ENCODE measurements at regions not wholly inside any gene's neighbourhood (a gene's known extent, or its start where the extent isn't known, plus 50 kb on each side); places are given as distances from the start of the nearest gene placed in this dataset.

DNA sequence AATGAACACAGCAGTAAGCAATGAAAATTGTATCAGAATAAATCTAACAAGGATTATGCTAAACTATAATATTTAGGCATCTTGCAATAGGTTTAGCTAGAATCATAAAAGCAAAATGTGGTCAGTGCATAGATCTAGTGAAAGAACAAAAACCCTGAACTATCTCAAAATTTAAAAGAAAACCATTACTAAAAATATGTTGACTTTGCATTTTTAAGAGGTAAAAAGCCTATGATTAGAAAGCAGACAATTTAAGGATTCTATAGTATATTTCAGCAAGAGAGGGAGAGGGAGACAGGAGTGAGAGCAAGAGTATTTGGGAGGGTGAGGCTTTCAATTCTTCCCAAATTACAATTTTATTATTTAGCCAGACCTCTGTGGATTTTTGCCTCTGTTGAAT is 219.4 kb downstream of the TTLL7 start:
- Histone ChIP-seq H3K9me3 (ENCODE audit: low read depth, low read length) (no peaks in the 10 kb centered on the region), H3K9ac (ENCODE audit: insufficient read length) (no peak overlapping the region)

DNA sequence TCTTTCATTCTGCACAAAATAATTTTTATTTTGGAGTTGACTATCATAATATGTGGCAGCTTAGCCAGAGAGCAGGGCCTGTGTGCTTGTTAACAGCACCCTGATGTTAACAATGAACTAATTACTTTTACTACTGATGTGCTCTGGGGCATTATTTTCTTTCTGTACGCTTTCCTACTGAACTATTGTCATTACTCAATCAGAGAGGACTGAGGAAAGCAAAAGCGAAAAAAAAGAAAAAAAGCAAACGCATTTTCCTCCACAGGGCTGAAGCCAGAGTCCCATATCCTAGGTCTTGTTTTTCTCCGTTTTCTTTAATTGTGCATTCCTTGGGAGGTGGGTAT is 221.2 kb downstream of the TTLL7 start:
- Histone ChIP-seq H3K9ac (ENCODE audit: insufficient read length) (no peak overlapping the region), H3K27ac (no peak overlapping the region), H3K4me3 (no peak overlapping the region), H3K9me3 (ENCODE audit: low read depth, low read length) (no peaks in the 10 kb centered on the region), H3K36me3 (ENCODE audit: insufficient read depth, low read length) (no peaks in the 10 kb centered on the region)
- TF ChIP-seq POLR2AphosphoS5 (IDR thresholded peaks at IDR 0.05; ENCODE audit: borderline replicate concordance, low read depth, low read length), result no peak
- TF ChIP-seq FOXP2 (optimal IDR thresholded peaks at IDR 0.05; ENCODE audit: control extremely low read depth, extremely low read length, insufficient read depth), result no peak
- no peak for DNase-seq (ENCODE audit: low read depth, low spot score)

More for the DNA sequence above, 219.4 kb downstream of the TTLL7 start:
- H3K27ac ChIP-seq, result no peak overlapping the region
- no peak for TF ChIP-seq FOXP2 (optimal IDR thresholded peaks at IDR 0.05; ENCODE audit: control extremely low read depth, extremely low read length, insufficient read depth)
- TF ChIP-seq EZH2 (IDR thresholded peaks at IDR 0.05), result no peak
- no peak for TF ChIP-seq POLR2AphosphoS5 (IDR thresholded peaks at IDR 0.05; ENCODE audit: borderline replicate concordance, low read depth, low read length)
- DNase-seq (ENCODE audit: low read depth, low spot score), result no peak
- H3K36me3 ChIP-seq (ENCODE audit: insufficient read depth, low read length), result no peaks in the 10 kb centered on the region
- H3K4me3 ChIP-seq, result no peak overlapping the region

DNA sequence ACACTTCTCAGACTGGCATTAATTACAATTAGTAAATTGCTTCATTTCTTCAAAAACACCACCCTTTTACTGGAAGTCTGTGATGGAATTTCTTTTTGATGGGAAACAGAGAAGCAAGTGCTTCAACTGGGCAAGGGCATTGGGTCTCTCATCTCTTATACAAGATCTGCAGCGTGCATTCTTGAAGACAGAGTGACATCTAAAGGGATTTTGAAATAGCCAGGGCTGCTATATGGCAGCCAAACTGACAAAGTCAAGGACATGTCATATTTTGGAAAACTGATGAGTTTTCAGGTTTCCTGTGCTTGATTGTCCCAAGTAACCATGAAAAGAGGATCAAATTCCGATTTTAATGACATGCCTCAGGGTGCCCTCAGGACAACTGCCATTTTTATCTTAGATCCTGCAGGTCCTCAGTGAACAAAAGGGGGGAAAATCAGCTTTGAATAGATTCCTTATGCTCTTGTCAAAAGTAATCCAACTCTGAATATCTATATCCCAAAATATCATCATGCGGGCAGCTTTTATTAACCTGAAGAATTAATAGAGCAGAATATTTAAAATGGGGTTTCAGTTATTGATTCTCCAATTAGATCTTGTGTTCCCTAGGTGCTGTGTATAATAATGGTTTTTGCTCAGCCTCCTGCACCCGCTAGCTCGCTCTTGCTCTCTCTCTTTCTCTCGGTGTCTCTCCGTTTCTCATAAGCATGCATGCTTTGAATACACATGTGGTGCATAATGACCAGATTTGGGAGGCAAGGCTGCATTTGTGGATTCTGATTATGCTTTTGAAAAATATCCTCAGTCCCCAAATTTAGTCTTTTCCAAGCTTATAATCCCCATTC is 221.8 kb downstream of the TTLL7 start:
- Histone ChIP-seq H3K36me3 (ENCODE audit: insufficient read depth, low read length) (no peaks in the 10 kb centered on the region), H3K27ac (no peak overlapping the region), H3K9ac (ENCODE audit: insufficient read length) (no peak overlapping the region), H3K4me3 (no peak overlapping the region), H3K9me3 (ENCODE audit: low read depth, low read length) (no peaks in the 10 kb centered on the region)
- no peak for DNase-seq (ENCODE audit: low read depth, low spot score)
- TF ChIP-seq FOXP2 (optimal IDR thresholded peaks at IDR 0.05; ENCODE audit: control extremely low read depth, extremely low read length, insufficient read depth), result no peak
- TF ChIP-seq POLR2AphosphoS5 (IDR thresholded peaks at IDR 0.05; ENCODE audit: borderline replicate concordance, low read depth, low read length), result no peak
- no peak for TF ChIP-seq EZH2 (IDR thresholded peaks at IDR 0.05)

DNA sequence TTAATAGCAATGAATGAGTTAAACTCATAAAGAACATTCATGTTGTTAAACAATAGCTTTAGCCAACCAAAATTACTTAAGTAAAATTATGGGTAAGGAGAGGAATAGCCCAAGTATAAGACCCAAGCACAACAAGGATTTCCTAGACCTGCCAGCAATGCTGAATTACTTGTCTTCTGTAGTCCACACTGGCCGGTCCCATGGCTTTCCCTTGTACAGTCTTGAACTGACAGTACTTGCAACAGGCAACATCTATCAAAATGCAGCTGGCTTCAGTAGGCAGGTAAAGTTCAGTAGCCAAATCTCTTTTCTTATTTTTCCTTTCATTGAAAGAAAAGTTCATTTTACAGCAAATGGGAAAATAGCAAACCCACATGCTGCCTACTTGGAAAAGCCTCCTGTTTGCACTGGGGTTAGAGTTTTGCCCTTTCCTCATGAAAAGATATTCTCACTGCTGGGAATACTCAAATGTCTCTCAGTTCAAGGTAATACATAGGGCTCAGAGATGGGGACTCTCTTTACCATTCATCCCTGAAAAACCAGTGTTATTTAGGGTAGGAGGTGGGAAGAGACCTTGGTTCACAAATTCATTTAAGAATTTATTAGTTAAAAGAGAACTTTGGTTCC is 222.8 kb downstream of the TTLL7 start:
- H3K9ac ChIP-seq (ENCODE audit: insufficient read length), result no peak overlapping the region
- TF ChIP-seq FOXP2 (optimal IDR thresholded peaks at IDR 0.05; ENCODE audit: control extremely low read depth, extremely low read length, insufficient read depth) (no peak), EZH2 (IDR thresholded peaks at IDR 0.05) (no peak), POLR2AphosphoS5 (IDR thresholded peaks at IDR 0.05; ENCODE audit: borderline replicate concordance, low read depth, low read length) (no peak)
- no peak overlapping the region for H3K27ac ChIP-seq
- no peaks in the 10 kb centered on the region for H3K36me3 ChIP-seq (ENCODE audit: insufficient read depth, low read length)
- H3K4me3 ChIP-seq, result no peak overlapping the region
- no peaks in the 10 kb centered on the region for H3K9me3 ChIP-seq (ENCODE audit: low read depth, low read length)
- DNase-seq (ENCODE audit: low read depth, low spot score), result no peak

DNA sequence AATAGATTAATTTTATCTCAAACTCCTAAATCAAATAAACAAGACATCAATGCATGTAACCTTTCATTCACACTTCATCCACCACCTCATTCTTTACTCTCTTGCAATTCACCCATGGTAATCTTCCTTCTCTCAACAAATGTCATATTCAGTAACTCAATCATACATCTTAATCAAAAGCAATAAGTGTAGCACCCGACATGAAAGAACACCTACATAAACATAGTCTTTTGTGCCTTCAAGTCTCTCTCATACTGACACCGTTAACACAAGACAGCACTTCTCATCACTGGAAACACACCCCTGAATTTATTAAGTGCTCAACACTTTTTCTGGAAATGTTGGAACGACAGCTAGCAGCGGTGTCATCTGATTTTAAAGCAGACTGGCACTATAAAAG is 225.9 kb downstream of the TTLL7 start:
- H3K9ac ChIP-seq (ENCODE audit: insufficient read length), result no peak overlapping the region
- H3K9me3 ChIP-seq (ENCODE audit: low read depth, low read length), result no peaks in the 10 kb centered on the region
- no peak for DNase-seq (ENCODE audit: low read depth, low spot score)
- no peak overlapping the region for H3K4me3 ChIP-seq
- TF ChIP-seq EZH2 (IDR thresholded peaks at IDR 0.05) (no peak), FOXP2 (optimal IDR thresholded peaks at IDR 0.05; ENCODE audit: control extremely low read depth, extremely low read length, insufficient read depth) (no peak), POLR2AphosphoS5 (IDR thresholded peaks at IDR 0.05; ENCODE audit: borderline replicate concordance, low read depth, low read length) (no peak)
- no peaks in the 10 kb centered on the region for H3K36me3 ChIP-seq (ENCODE audit: insufficient read depth, low read length)
- H3K27ac ChIP-seq, result no peak overlapping the region

DNA sequence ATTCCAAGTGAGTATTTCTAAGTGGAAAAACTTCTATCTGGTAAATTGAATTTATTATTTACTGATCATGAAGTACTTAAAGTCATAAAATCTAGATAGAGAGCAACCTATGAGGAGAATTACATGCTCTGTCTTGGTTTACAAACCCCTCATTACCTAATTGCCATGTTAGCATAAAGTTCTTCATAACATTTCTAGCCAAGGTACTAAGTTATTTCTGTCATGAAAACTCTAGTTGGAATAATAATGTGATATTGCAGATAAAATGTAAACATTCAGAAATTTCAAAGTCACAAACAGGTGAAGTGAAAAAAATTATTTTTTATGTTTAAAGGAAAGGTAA is 228.6 kb downstream of the TTLL7 start:
- Histone ChIP-seq H3K9me3 (ENCODE audit: low read depth, low read length) (no peaks in the 10 kb centered on the region), H3K4me3 (no peak overlapping the region), H3K36me3 (ENCODE audit: insufficient read depth, low read length) (no peaks in the 10 kb centered on the region), H3K9ac (ENCODE audit: insufficient read length) (no peak overlapping the region), H3K27ac (no peak overlapping the region)
- DNase-seq (ENCODE audit: low read depth, low spot score), result no peak
- TF ChIP-seq FOXP2 (optimal IDR thresholded peaks at IDR 0.05; ENCODE audit: control extremely low read depth, extremely low read length, insufficient read depth) (no peak), POLR2AphosphoS5 (IDR thresholded peaks at IDR 0.05; ENCODE audit: borderline replicate concordance, low read depth, low read length) (no peak), EZH2 (IDR thresholded peaks at IDR 0.05) (no peak)

DNA sequence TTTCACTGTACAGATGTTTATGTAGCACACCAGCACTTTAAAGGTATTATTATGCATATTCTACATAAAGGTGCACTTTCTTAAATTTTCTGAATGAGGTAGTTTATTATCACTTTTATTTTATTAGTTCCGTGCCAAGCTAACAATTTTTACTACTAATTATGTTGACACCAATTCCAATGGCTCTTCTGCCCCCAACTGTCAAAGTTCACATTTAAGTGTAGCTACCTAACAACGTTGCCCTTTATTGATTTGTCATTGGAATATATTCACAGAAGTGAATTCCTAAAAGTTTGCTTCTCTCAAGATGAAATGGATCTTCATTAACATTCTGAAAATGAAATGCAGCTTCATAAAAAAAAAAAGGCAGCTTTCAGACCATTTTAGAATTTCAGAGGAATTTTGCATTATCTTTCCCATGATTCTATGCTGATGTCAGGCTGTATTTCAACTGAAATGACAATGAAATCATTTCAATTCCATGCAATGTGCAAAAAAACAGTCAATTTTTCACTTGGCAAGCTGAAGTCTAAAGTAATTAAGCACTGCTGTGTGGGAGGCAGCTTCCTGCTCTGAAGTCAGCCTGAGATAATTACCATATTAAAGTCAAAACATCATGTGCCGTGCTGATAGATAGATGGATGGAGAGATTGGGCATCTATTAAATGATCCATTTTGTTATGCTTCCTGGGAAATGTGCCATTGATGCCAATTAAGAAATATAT is 229.2 kb downstream of the TTLL7 start:
- peak; percentile 50; the same call in 1 of the 2 replicates for TF ChIP-seq POLR2AphosphoS5 (IDR thresholded peaks at IDR 0.05; ENCODE audit: borderline replicate concordance, low read depth, low read length)
- TF ChIP-seq EZH2 (IDR thresholded peaks at IDR 0.05), result no peak
- Histone ChIP-seq H3K4me3 (peak overlapping the region; percentile 23; the same call in 1 of the 2 replicates), H3K9me3 (ENCODE audit: low read depth, low read length) (no peaks in the 10 kb centered on the region), H3K27ac (no peak overlapping the region), H3K9ac (ENCODE audit: insufficient read length) (no peak overlapping the region), H3K36me3 (ENCODE audit: insufficient read depth, low read length) (no peaks in the 10 kb centered on the region)
- peak; percentile 35 for DNase-seq (ENCODE audit: low read depth, low spot score)

DNA sequence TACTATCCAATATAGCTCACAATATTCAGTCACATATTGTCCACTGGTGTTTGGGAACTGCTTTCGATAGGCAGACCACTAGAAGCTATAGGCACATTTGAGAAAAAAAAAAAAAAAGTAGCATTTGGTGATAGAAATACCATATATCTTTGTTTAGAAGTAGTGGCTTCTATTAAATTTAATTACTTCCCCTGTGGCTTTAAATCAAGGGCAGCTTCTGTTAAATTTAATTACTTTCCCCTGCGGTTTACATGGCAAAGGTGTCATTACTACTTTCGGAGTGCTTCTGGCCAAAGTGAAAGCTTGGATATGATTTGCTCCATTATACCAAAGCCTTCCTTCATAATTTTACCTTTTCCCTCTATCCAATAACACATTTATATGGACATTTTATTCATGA is 229.9 kb downstream of the TTLL7 start:
- Histone ChIP-seq H3K36me3 (ENCODE audit: insufficient read depth, low read length) (no peaks in the 10 kb centered on the region), H3K4me3 (peak overlapping the region; percentile 1; the same call in 1 of the 2 replicates), H3K9me3 (ENCODE audit: low read depth, low read length) (no peaks in the 10 kb centered on the region), H3K9ac (ENCODE audit: insufficient read length) (no peak overlapping the region), H3K27ac (no peak overlapping the region)
- TF ChIP-seq EZH2 (IDR thresholded peaks at IDR 0.05) (no peak), FOXP2 (optimal IDR thresholded peaks at IDR 0.05; ENCODE audit: control extremely low read depth, extremely low read length, insufficient read depth) (no peak), POLR2AphosphoS5 (IDR thresholded peaks at IDR 0.05; ENCODE audit: borderline replicate concordance, low read depth, low read length) (peak; percentile 28; the same call in 1 of the 2 replicates)
- no peak for DNase-seq (ENCODE audit: low read depth, low spot score)

Measured in SK-N-MC (cell line).